Right renal pelvis (tissue), 4 donors: ENCODE measurements at regions not wholly inside any gene's neighbourhood (a gene's known extent, or its start where the extent isn't known, plus 50 kb on each side); places are given as distances from the start of the nearest gene placed in this dataset.
A peak's percentile ranks its signal among the peaks of the same experiment; 100 is the strongest.
"Not testable (repeated sequence)": the region's sequence is repeated elsewhere in the genome, so short reads cannot be mapped to it uniquely, and the experiment has no call there.

ENCODE experiments used
- DNase-seq, 4 donors: peaks; one replicate each; pipeline ENCODE4 v3.0.0-alpha.2; 2013; ENCODE audit warnings: low read depth in 4 of 4, low spot score in 3 of 4, missing footprints in 1 of 4

GRCh38 chr3:193800138-193801043 lies 207.4 kb downstream of the OPA1 start:
- DNase-seq, result no peak

DNA sequence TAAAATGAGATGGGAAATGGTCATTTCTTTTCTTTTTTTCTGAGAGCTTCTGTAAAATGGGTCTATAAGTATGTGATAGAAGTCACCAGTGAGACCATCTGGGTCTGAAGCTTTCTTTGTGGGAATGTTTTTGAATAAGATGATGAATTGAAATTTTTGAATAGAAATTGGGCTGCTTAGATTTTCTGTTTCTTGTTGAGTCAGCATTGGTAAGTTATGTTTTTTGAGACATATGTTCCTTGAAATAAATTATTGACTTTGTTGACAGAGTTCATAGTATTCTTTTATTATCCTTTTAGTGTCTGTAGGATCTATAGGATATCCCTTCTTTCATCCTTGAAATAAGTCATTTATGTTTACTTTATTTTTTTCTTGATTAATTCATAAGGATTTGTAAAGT lies 208.1 kb downstream of the OPA1 start:
- no peak for DNase-seq

GRCh38 chr3:193803288-193803687 lies 210.3 kb downstream of the OPA1 start:
- no peak for DNase-seq

- DNase-seq, result peak in 1 of 4 donors; percentile 69
These were observed 212.4 kb downstream of the OPA1 start for GRCh38 chr3:193805448-193805847.

GRCh38 chr3:193808317-193808716 lies 215.3 kb downstream of the OPA1 start:
- no peak for DNase-seq

DNA sequence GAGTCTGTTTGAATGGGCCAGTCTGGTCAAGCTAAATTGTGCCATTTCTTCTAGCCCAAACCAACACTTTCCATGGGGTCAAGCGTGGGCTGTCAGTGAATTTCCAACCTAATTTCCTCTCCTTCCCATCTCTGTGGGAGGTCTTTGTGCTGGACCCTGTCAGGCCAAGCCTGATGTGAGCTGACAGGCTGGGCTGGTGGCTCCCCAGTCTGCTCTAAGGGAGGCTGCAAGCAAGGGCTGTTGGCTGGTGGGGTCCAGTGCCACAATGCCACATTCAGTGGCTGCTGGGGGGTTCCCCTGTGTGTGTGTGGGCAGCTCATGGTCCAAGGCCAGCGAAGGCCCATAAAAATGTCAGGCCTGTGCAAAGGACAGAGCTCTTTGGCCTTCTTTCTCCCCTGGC lies 216.1 kb downstream of the OPA1 start:
- DNase-seq, result no peak

DNA sequence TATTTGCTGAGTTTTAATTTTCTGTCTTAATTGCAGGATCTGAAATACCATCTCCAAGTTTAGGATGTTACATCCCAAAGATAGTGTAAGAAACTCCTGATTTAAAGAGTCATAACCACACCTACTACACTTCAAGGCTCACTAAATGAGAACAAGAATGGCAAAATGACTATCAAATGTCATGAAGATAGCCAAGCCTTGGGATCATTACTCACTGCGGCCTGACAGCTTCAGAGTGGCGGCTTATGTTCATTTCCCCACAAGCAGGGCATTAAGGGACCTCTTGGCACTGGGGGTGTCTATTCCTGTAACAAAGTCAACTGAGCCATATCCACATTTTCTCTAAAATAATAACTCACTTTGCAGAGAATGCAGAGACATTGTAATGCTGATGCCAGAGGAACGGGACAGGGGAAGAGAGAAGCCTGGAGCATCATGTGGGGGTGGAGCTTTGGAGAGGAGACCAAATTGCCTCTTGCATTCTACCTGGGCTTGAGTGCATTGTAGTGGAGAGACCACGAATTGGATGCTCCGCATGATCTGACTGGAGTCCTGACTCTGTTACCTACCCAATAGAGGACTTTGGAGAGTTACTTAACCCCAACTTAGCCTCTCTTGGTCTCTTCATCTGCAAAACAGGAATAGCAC lies 219.2 kb downstream of the OPA1 start:
- DNase-seq, result no peak

GRCh38 chr3:193812791-193813500 lies 219.9 kb downstream of the OPA1 start:
- no peak for DNase-seq

GRCh38 chr3:193813501-193813830 lies 220.5 kb downstream of the OPA1 start:
- DNase-seq, result no peak

DNA sequence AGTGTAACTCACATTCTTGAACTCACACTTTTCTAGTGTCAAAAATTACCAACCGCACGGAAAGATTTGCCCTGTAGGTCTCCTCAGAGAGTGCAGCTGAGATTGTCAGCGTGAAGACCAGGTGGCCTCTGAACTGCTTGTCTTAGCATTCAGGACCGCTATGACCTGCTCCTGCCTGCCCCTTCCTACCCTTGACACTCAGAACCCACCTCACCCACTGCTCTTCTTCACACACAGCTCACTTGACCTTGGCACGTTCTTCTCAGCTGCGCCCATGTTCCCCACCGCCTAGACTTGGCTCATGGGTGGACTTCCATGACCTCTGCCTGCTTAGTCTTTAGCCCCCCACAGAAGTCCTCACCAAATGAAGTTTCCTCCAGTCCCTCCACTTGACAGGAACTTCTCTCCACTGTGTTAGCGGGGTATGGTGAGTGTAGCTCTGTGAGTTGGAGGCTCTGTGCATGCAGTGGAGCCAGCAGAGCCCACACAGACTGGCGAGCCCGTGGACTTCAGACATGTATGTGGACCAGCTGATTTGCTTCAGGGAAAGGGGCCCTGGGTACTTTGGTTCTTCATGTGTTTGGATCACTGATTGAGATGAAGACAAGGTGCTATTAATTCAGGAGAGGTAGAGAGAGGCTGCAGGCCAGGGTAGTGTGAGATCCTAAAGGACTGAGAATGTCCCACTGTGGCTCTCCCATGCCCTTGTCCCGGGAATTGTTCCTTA lies 221.3 kb downstream of the OPA1 start:
- DNase-seq, result no peak

GRCh38 chr3:193815246-193816027 lies 222.4 kb downstream of the OPA1 start:
- no peak for DNase-seq

DNA sequence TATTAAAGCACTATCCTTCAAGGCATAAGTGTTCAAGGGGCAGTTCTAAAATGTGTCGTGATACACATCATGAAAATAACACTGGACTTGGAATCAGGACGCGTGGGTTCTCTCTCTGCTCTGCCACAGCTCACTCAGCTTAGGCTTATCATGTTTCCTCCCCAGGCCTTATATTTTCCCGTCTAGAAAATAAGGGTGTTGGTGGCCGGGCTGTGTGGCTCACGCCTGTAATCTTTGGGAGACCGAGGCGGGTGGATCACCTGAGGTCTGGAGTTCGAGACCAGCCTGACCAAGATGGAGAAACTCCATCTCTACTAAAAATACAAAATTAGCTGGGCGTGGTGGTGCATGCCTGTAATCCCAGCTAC lies 223.0 kb downstream of the OPA1 start:
- no peak for DNase-seq

DNA sequence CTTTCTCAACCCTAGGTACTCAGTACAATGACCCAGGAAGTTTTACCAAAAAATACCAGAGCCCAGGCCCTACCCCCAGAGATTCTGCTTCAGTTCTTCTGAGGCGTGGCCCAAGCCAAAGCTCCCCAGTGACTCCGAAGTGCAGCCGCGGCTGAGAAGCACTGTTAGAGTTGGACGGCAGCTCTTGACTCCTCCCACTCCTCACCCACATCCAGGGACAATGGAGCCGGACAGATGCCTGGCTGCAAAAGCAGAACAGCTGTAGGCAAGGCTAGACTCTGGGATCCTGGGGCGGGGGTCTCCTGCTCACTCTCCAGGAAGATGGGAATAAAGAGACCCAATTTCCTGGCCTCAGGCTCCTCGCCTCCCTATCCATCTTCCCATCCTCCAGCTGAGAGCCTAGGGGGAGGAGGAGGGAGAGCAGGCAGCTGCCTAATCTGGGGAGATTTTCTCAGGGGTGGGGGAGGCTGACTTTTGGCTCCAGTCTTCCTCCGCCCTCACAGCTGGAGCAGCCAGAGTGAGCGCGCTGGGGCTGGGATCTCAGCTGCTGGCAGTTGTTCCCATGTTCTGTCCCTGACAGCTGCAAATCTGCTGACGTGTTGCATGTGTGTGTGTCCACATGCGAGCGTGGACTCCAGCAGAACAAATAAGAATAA lies 223.8 kb downstream of the OPA1 start:
- DNase-seq, result peak; percentile 66 to 68 (median 66)

DNA sequence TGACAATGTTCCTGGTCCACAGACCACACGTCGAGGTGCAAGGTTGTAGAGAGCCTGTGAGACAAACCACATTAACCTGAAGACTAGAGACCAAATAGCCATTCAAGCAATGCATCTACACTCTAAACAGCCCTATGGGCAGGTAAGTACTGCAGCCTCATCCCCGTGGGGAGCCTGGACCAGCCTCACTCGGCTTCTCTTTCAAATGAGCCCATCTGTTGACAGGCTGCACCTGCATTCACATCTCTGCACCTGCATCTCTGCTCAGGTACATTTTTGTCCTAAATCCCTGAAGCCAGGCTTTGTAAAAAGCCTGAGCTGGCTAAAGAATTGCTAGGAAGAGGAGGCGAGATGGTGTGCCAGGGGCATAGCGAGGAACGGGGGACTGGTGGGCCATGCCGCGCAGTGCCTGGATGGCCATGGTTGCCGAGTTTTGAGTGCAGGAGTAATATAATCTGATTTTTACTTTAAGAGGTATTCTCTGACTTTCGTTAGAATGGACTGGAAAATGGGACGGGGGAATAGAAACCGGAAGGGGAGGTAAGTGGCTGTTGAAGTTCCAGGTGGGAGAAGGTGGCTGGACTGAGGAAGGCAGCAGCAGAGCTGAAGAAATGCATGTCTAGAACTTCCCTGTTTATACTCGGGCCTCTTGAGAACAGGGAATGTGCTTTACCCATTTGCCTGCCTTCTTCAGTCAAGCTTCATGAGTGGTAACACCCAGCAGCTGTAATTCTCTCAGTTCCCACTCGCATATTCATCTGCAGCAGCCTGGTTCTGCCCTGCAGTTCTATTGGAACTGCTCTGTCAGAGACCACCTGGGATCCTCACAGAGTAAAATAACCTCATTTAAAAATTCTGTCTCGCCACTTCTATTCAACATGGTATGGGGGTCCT lies 226.4 kb downstream of the OPA1 start:
- no peak for DNase-seq

- DNase-seq, result no peak
These were observed 228.2 kb downstream of the OPA1 start for GRCh38 chr3:193821151-193821668.

DNA sequence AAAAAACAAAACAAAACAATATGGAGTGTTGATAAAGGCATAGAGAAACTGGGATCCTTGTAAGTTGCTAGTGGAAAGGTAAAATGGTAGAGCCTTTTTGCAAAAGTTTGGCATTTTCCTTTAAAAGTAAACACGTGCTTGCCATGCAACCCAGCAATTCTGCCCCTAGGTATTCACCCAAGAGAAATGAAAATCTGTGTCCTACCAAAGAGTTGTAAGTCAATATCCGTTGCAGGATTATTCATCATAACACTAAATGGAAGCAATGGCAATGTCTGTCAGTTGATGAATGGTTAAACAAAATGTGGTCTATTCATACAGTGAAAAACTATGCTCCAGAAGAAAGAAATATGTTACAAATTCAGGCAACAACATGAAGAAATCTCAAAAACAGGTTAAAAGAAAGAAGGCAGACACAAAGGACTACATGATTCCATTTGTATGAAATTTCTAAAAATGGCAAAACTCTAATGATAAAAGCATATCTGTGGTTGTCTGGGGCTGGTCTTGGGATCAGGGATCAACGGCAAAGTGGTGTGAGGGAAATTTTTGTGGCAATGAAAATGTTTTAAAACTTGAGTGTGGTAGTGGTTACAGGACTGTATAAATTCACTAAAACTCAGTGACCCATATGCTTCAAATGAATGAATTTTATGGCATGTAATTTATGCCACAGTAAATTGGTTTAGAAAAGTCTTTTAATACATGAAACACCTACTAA lies 229.6 kb downstream of the OPA1 start:
- no peak for DNase-seq

- DNase-seq, result not testable (repeated sequence)
These were observed 230.2 kb downstream of the OPA1 start for GRCh38 chr3:193823213-193823605.

DNA sequence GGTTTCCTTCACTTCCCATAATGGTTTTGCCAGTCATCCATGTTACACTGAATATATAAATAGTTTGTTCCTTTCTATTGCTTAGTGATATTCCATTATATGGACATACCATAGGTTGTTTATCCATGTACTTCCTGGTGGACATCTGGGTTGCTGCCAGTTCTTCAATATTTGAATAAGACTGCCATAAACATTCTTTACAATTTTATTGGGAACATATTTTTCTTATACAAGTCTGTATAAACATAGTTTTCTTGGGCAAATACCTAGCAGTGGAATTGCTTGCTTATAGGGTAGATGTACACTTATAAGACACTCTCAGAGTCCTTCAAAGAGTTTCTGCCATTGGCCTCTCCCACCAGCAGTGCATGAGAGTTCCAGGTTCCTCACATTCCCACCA lies 231.4 kb downstream of the OPA1 start:
- DNase-seq, result no peak
